Islet precursor cell (in vitro differentiated cells): ENCODE measurements at regions not wholly inside any gene's neighbourhood (a gene's known extent, or its start where the extent isn't known, plus 50 kb on each side); places are given as distances from the start of the nearest gene placed in this dataset.
"Not testable (repeated sequence)": the region's sequence is repeated elsewhere in the genome, so short reads cannot be mapped to it uniquely, and the experiment has no call there.

Experiments used
- DNase-seq: peaks from one replicate; pipeline ENCODE4 v3.0.0-alpha.2; 2018

- no peak for DNase-seq
Observed at GRCh38 chr2:194054313-194054712, 1602.7 kb upstream of the SLC39A10 start.

GRCh38 chr2:194044321-194044720 is 1612.7 kb upstream of the SLC39A10 start:
- DNase-seq = no peak

- not testable (repeated sequence) for DNase-seq
Observed at GRCh38 chr2:194021130-194021529, 1635.9 kb upstream of the SLC39A10 start.

- no peak for DNase-seq
Observed at GRCh38 chr2:194020155-194020554, 1636.9 kb upstream of the SLC39A10 start.

- DNase-seq = no peak
Observed at GRCh38 chr2:194015751-194016150, 1641.3 kb upstream of the SLC39A10 start.

GRCh38 chr2:194014639-194015038 is 1642.4 kb upstream of the SLC39A10 start:
- DNase-seq = no peak

GRCh38 chr2:194004590-194005206 is 1652.3 kb upstream of the SLC39A10 start:
- DNase-seq = no peak

- DNase-seq = no peak
Observed at GRCh38 chr2:194003911-194004310, 1653.1 kb upstream of the SLC39A10 start.

- no peak for DNase-seq
Observed at GRCh38 chr2:194002699-194003368, 1654.2 kb upstream of the SLC39A10 start.

- no peak for DNase-seq
Observed at GRCh38 chr2:193990868-193991267, 1666.2 kb upstream of the SLC39A10 start.

GRCh38 chr2:193989645-193990044 is 1667.4 kb upstream of the SLC39A10 start:
- no peak for DNase-seq

- DNase-seq = no peak
Observed at GRCh38 chr2:193988784-193989183, 1668.2 kb upstream of the SLC39A10 start.

GRCh38 chr2:193985272-193985671 is 1671.8 kb upstream of the SLC39A10 start:
- DNase-seq = no peak

GRCh38 chr2:193980599-193980998 is 1676.4 kb upstream of the SLC39A10 start:
- DNase-seq = no peak

GRCh38 chr2:193973781-193974180 is 1683.2 kb upstream of the SLC39A10 start:
- DNase-seq = no peak

GRCh38 chr2:193966590-193966989 is 1690.4 kb upstream of the SLC39A10 start:
- DNase-seq = peak; percentile 82

GRCh38 chr2:193965263-193965662 is 1691.8 kb upstream of the SLC39A10 start:
- DNase-seq = no peak

GRCh38 chr2:193963472-193964119 is 1693.4 kb upstream of the SLC39A10 start:
- no peak for DNase-seq

- no peak for DNase-seq
Observed at GRCh38 chr2:193946806-193947205, 1710.2 kb upstream of the SLC39A10 start.

- DNase-seq = no peak
Observed at GRCh38 chr2:193943406-193943960, 1713.5 kb upstream of the SLC39A10 start.

- DNase-seq = no peak
Observed at GRCh38 chr2:193935114-193935513, 1721.9 kb upstream of the SLC39A10 start.

- DNase-seq = no peak
Observed at GRCh38 chr2:193929131-193929530, 1727.9 kb upstream of the SLC39A10 start.

GRCh38 chr2:193907561-193907960 is 1712.8 kb upstream of the TMEFF2 start:
- DNase-seq = no peak

GRCh38 chr2:193900292-193900691 is 1705.6 kb upstream of the TMEFF2 start:
- no peak for DNase-seq
